ENCODE measurements at regions not wholly inside any gene's neighbourhood (a gene's known extent, or its start where the extent isn't known, plus 50 kb on each side); places are given as distances from the start of the nearest gene placed in this dataset.

- TF ChIP-seq, protein P1, sequence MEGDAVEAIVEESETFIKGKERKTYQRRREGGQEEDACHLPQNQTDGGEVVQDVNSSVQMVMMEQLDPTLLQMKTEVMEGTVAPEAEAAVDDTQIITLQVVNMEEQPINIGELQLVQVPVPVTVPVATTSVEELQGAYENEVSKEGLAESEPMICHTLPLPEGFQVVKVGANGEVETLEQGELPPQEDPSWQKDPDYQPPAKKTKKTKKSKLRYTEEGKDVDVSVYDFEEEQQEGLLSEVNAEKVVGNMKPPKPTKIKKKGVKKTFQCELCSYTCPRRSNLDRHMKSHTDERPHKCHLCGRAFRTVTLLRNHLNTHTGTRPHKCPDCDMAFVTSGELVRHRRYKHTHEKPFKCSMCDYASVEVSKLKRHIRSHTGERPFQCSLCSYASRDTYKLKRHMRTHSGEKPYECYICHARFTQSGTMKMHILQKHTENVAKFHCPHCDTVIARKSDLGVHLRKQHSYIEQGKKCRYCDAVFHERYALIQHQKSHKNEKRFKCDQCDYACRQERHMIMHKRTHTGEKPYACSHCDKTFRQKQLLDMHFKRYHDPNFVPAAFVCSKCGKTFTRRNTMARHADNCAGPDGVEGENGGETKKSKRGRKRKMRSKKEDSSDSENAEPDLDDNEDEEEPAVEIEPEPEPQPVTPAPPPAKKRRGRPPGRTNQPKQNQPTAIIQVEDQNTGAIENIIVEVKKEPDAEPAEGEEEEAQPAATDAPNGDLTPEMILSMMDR (IDR thresholded peaks at IDR 0.05 in 4 of 5, conservative IDR thresholded peaks at IDR 0.05 in 1 of 5): no peak
- no peak for TF ChIP-seq POLR2A (IDR thresholded peaks at IDR 0.05)
Measured at GRCh38 chr1:29527314-29528004, 291.1 kb downstream of the PTPRU start.

All from gastrocnemius medialis (tissue), 4 donors.